SK-N-MC (cell line): ENCODE measurements at regions not wholly inside any gene's neighbourhood (a gene's known extent, or its start where the extent isn't known, plus 50 kb on each side); places are given as distances from the start of the nearest gene placed in this dataset.

Source experiments
- DNase-seq: peaks from one replicate; pipeline ENCODE4 v3.0.0-alpha.2; 2011; ENCODE audit warnings: low read depth, low spot score
- H3K27ac ChIP-seq: fragments of 200-600 bp; sonication (generic); 2 replicates; pipeline ENCODE4 v1.5.1; 2016; ENCODE audit warnings: mixed run types
- H3K36me3 ChIP-seq: fragments of 200-600 bp; sonication (generic); 2 replicates; pipeline ENCODE4 v1.6.1; 2017; ENCODE audit warnings: antibody characterized with exemption, low read length, mixed read lengths; ENCODE audit not compliant: insufficient read depth
- H3K4me3 ChIP-seq: fragments of 200-600 bp; sonication (generic); 2 replicates; pipeline ENCODE4 v1.5.1; 2016
- H3K9ac ChIP-seq: fragments of 200-600 bp; sonication (generic); 2 replicates; pipeline ENCODE4 v1.8.0; 2017; ENCODE audit warnings: mixed run types, mixed read lengths; ENCODE audit not compliant: insufficient read length
- H3K9me3 ChIP-seq: fragments of 200-600 bp; sonication (generic); 2 replicates; pipeline ENCODE4 v1.6.1; 2017; ENCODE audit warnings: low read depth, mild to moderate bottlenecking, antibody characterized with exemption, low read length, moderate library complexity, mixed read lengths
- EZH2 ChIP-seq: fragments of 200-600 bp; sonication (generic); IDR thresholded peaks from one replicate; pipeline ENCODE4 v1.6.1; 2017; ENCODE audit warnings: antibody characterized with exemption
- FOXP2 ChIP-seq: optimal IDR thresholded peaks from 2 replicates; pipeline ENCODE3; 2011; ENCODE audit warnings: mild to moderate bottlenecking, moderate library complexity; ENCODE audit not compliant: insufficient read depth; ENCODE audit errors: extremely low read length, control extremely low read depth
- POLR2AphosphoS5 ChIP-seq: IDR thresholded peaks from 2 replicates; pipeline ENCODE4 v1.6.1; 2012; ENCODE audit warnings: mild to moderate bottlenecking, low read depth, low read length, borderline replicate concordance

DNA sequence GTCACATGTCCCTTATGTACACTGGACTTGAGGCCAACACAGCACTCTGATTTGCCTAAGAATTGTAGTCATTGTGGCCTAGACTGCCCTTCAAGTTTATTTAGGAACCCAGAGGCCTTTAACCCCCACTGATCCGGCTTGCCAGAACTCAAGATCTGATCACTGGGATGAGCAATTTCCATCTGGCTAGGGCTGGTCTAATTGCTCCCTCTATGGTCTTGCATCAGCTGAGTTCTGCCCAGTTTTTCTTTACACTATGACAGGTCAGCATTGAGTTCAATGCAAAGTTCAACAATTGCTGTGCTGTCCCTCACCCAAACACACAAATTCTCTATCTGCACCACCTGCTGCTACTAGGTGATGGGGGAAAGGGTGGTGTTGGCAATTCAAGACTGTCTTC is 146.9 kb upstream of the MDGA2 start:
- Histone ChIP-seq H3K9ac (no peak overlapping the region), H3K36me3 (no peaks in the 10 kb centered on the region), H3K4me3 (no peak overlapping the region), H3K9me3 (no peaks in the 10 kb centered on the region), H3K27ac (no peak overlapping the region)
- TF ChIP-seq POLR2AphosphoS5, result no peak
- no peak for TF ChIP-seq EZH2
- no peak for TF ChIP-seq FOXP2
- DNase-seq, result no peak

DNA sequence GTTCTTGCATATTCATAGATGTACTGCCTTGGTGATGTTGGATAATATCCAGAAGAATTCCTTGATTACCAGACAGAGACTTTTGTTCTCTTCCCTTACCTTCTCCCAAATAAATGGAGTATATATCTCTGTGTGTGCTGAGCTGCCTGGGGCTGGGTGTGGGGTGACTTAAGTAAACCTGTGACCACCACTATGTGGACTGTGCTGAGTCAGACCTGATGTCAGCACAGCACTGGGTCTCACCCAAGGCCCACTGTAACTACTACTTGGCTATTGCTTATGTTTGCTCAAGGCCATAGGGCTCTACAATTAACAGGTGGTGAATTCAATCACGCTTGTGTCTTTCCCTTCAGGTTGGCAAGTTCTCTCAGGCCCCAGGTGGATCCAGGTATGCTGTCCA is 145.7 kb upstream of the MDGA2 start:
- no peak for DNase-seq
- no peak overlapping the region for H3K27ac ChIP-seq
- no peak overlapping the region for H3K9ac ChIP-seq
- TF ChIP-seq POLR2AphosphoS5 (no peak), EZH2 (no peak), FOXP2 (no peak)
- H3K36me3 ChIP-seq, result no peaks in the 10 kb centered on the region
- no peak overlapping the region for H3K4me3 ChIP-seq
- H3K9me3 ChIP-seq, result no peaks in the 10 kb centered on the region

DNA sequence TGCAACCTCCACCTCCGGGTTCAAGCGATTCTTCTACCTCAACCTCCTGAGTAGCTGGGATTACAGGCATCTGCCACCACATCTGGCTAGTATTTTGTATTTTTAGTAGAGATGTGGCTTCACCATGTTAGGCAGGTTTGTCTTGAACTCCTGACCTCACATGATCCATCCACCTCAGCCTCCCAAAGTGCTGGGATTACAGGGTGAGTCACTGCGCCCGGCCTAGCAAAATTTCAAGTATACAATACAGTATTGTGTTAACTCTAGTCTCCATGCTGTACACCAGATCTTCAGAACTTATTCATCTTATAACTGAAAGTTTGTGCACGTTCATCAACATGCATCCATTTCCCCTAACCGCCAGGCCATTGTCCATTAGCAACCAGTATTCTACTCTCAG is 115.1 kb upstream of the MDGA2 start:
- TF ChIP-seq POLR2AphosphoS5 (no peak), EZH2 (no peak), FOXP2 (no peak)
- Histone ChIP-seq H3K9me3 (no peaks in the 10 kb centered on the region), H3K9ac (no peak overlapping the region), H3K4me3 (no peak overlapping the region), H3K27ac (no peak overlapping the region), H3K36me3 (no peaks in the 10 kb centered on the region)
- DNase-seq, result no peak

DNA sequence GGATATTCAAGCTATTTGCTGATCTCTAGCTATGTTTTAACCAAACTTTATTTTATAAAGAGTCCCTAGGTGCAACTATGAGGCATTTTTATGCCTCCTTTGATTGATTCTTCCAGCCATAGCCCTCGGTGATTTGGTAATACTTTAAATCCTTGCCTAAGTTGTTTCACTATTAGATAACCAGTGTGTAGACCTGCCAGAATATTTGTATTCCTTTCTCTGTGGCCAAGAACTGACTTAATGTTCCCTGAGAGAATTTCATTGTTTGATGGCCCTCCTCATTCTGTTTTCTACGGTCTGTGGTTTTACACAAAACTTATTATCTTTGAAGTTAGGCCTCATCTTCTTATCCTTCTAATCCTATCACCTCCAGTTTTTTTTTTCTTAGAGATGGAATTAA is 109.7 kb upstream of the MDGA2 start:
- TF ChIP-seq EZH2 (no peak), FOXP2 (no peak), POLR2AphosphoS5 (no peak)
- Histone ChIP-seq H3K36me3 (no peaks in the 10 kb centered on the region), H3K9me3 (no peaks in the 10 kb centered on the region), H3K9ac (no peak overlapping the region), H3K27ac (no peak overlapping the region), H3K4me3 (no peak overlapping the region)
- DNase-seq, result no peak

DNA sequence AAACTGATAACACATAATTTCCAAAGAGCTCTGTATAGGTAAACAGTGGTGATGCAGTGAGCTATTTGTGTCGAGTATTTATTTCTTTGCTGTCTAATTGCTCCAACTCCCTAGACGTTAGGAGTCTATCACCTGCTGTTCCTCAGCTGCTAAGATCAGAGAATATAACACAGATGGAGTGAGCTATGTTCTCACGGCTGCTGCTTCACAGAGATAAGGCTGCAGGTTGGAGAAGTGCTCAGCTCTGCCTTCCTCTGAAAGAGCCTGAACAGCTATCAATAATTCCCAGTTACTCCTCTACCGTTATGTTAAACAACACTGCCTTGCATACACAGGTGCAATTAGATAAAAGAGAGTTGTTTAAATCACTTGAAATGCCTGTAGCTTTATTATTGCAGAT is 103.2 kb upstream of the MDGA2 start:
- Histone ChIP-seq H3K9me3 (no peaks in the 10 kb centered on the region), H3K9ac (no peak overlapping the region), H3K27ac (no peak overlapping the region), H3K36me3 (no peaks in the 10 kb centered on the region), H3K4me3 (no peak overlapping the region)
- TF ChIP-seq FOXP2, result no peak
- TF ChIP-seq POLR2AphosphoS5, result no peak
- no peak for TF ChIP-seq EZH2
- no peak for DNase-seq

DNA sequence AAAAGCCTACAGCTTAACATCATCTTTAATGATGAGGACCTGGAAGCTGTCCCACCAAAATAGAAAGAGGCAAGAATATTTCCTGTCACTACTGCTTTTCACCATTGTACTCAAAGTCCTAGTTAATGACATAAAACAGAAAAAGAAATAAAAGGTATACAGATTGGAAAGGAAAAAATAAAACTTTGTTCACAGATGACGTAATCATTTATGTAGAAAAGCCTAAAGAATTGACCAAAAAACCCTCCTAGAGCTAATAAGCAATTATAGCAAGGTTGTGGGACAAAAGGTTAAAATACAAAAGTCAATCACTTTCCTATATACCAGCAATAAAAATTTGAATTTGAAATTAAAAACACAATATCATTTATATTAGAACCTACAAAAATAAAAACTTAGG is 97.2 kb upstream of the MDGA2 start:
- no peak overlapping the region for H3K9ac ChIP-seq
- no peak for TF ChIP-seq FOXP2
- no peak for TF ChIP-seq POLR2AphosphoS5
- TF ChIP-seq EZH2, result no peak
- DNase-seq, result no peak
- H3K36me3 ChIP-seq, result no peaks in the 10 kb centered on the region
- H3K9me3 ChIP-seq, result no peaks in the 10 kb centered on the region
- no peak overlapping the region for H3K4me3 ChIP-seq
- H3K27ac ChIP-seq, result no peak overlapping the region

DNA sequence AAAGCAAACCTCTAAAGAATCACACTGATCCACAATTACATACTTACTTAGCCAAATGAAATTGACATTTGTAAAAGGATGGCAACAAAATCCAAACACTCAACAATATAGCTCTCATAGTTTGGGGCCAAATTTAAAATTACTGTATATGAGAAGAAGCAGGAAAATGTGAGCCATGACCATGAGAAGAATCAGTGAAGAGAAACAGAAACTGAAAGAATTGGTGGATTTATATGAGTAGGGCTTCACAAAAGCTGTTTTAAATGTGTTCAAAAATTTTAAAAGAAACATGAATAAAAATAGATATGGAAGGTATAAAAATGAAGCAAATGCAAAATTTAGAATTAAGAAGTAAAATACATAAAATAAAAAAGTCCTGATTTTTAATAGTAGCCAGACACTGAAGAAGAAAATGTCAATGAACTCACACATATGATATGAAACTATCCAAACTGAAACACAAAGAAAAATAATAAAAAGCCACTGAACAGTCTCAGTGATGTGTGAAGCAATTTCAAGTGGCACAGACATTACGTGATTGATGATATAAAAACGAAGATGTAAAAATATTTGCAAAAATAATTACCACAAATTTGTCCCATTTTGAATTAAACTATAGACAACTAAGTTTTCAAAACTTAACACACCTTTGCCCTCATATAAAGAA is 87.9 kb upstream of the MDGA2 start:
- TF ChIP-seq EZH2, result no peak
- no peak for TF ChIP-seq POLR2AphosphoS5
- no peaks in the 10 kb centered on the region for H3K36me3 ChIP-seq
- H3K27ac ChIP-seq, result no peak overlapping the region
- H3K4me3 ChIP-seq, result no peak overlapping the region
- no peaks in the 10 kb centered on the region for H3K9me3 ChIP-seq
- DNase-seq, result no peak
- H3K9ac ChIP-seq, result no peak overlapping the region

DNA sequence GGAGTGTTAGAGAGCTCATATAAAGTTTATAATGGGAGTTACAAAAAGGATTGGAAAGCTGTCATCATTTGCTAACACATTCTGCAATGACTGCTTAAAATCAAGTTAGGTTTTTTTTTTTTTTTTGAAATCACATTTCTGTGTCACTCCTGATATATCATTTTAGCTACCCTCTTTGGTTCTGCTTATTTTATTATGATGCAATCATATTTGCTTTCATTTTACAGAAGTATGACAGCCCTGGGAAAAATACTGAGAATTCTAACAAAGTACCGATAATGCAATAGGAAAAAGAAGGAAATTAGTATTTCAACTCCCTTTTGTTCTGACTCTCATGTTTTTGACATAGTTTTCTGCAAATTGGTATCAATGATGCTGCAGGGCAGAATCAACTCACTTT is 71.6 kb upstream of the MDGA2 start:
- H3K9me3 ChIP-seq, result no peaks in the 10 kb centered on the region
- TF ChIP-seq EZH2 (no peak), FOXP2 (no peak), POLR2AphosphoS5 (no peak)
- no peak overlapping the region for H3K9ac ChIP-seq
- no peak overlapping the region for H3K4me3 ChIP-seq
- no peaks in the 10 kb centered on the region for H3K36me3 ChIP-seq
- H3K27ac ChIP-seq, result no peak overlapping the region
- no peak for DNase-seq

DNA sequence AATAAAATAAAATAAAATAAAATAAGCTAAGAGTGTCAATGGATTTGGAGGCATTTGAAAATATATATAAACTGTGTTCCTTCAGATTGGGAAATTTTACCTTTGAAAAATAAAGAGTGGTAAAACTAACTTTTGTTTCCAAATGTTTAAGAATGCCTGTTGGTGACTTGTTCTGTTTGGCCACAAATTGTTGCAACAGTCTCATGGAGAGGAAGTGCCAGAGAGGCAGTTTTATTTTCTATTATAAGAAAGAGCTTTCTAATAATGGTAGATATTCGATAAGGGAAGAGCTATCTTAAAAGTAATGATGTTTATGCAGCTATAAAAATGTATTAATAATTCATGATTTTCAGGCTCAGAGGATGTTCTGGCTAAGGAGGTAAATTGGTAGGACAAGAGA is 68.8 kb upstream of the MDGA2 start:
- no peaks in the 10 kb centered on the region for H3K9me3 ChIP-seq
- no peak overlapping the region for H3K27ac ChIP-seq
- H3K4me3 ChIP-seq, result no peak overlapping the region
- H3K9ac ChIP-seq, result no peak overlapping the region
- no peak for TF ChIP-seq FOXP2
- TF ChIP-seq EZH2, result no peak
- TF ChIP-seq POLR2AphosphoS5, result no peak
- no peak for DNase-seq
- no peaks in the 10 kb centered on the region for H3K36me3 ChIP-seq
